ENCODE measurements at regions not wholly inside any gene's neighbourhood (a gene's known extent, or its start where the extent isn't known, plus 50 kb on each side); places are given as distances from the start of the nearest gene placed in this dataset.

GRCh38 chr15:31248951-31249350 lies 77.7 kb upstream of the KLF13 start:
- TF ChIP-seq POLR2A (IDR thresholded peaks at IDR 0.05) (no peak), POLR2AphosphoS5 (IDR thresholded peaks at IDR 0.05; ENCODE audit: insufficient read depth in 1 of 2, low read depth in 1 of 2) (no peak)
